Activated effector memory CD4-positive, alpha-beta T cell treated with anti-CD3 and anti-CD28 coated beads, Interleukin-2, amount 50 U/mL, for 16 hours (primary cell): ENCODE measurements at regions not wholly inside any gene's neighbourhood (a gene's known extent, or its start where the extent isn't known, plus 50 kb on each side); places are given as distances from the start of the nearest gene placed in this dataset.
"Not testable (repeated sequence)": the region's sequence is repeated elsewhere in the genome, so short reads cannot be mapped to it uniquely, and the experiment has no call there.

Source experiments
- DNase-seq: peaks from one replicate; pipeline ENCODE4 v3.0.0-alpha.2; 2020

DNA sequence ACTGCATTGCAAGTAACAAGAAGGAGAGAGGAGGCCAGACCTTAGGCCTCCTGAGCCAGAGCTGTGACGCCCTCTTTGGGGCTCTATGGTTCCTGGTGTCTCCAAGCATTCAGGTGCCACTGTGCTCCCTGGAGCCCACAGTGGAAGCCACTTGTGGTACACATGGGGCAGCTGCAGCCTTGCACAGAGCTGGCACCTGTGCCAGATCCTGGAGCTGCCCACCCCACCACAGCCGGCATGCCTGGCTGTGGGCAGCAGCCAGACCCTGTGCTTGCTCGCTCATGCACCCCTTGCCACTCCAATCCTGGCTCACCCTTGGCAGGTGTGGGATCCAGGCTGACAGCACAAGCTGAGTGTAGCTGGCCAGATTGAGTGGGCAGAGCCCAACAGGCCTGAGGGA lies 173.8 kb upstream of the SMIM30 start:
- no peak for DNase-seq

DNA sequence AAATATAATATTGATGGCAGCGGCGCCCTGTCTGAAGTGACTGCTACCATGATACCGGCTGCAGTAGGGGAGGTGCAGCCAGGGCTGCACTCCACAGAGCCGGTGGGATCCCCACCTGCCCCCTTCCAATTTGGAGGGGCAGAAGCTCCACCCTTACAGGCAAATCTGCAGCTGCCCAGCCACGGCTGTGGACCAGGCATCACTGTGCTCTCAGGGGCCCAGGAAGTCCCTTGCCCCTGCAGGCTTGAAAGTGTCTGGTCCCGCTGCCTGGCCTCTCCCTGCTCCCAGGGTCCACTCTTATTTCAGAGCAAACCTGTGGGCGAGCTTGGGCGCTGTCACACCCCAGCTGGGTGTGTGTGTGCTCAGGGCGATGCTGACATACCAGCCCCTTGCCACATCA lies 172.7 kb upstream of the SMIM30 start:
- DNase-seq, result no peak

DNA sequence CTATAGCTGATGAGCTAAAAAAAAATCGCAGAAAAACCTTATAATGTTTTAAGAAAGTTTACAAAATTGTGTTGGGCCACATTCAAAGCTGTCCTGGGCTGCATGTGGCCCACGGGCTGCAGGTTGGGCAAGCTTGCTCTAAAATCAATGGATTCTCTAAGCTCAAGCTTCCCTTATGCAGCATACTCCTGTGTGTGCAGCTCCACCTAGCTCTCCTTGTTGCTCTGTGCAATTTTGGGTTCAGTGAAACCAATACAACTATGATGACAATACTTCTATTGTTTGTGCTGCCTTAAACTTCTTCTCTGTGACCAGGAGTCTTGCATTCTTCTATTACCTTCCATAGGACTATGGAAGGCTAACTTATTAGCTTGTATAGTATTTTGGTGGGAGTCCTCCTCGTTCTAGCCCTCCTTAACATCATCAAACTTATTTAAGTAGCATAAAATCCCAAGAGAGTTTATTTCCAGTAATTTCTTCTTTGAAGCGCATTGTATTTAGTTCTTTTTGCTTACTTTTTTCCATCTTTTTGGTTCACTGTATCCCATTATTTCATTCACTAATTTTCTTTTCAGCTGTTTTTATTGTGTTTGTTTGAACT lies 170.9 kb upstream of the SMIM30 start:
- no peak for DNase-seq

DNA sequence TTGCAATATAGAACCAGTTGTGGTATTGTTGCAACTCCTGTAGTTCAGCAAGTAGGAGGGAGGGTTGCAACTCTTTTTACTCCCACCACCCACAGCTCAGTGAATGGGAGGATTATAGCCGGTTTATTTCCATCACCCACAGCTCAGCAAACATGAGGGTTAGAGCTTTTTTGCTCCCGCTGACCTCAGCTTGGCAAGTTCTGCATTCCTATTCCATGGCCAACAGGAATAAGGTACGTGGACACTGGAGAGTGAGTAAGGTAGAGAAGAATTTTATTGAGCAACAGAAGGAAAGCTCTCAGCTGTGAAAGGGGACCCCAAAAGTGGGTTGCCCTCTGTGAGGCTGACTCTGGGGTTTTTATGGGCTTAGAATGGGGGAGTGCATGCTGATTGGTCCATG lies 167.1 kb upstream of the SMIM30 start:
- no peak for DNase-seq

DNA sequence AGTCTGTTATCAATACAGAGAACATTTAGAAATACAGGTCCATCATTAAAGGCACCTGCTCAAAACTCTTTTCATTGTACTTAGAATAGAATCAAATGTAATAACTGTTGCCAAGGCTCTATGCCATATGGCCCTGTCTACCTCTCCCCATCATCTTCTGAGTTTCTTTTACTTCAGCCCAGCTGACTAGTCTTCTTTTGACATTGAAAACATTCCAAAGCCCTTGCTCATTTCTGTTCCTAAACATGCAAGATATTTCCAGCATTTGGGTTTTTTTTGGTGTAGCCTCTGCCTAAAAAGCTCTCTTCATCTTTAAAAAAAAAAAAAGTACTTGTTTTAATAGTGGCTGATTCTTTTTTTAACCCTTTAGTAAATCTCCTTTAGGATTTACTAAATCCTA lies 165.5 kb upstream of the SMIM30 start:
- no peak for DNase-seq

DNA sequence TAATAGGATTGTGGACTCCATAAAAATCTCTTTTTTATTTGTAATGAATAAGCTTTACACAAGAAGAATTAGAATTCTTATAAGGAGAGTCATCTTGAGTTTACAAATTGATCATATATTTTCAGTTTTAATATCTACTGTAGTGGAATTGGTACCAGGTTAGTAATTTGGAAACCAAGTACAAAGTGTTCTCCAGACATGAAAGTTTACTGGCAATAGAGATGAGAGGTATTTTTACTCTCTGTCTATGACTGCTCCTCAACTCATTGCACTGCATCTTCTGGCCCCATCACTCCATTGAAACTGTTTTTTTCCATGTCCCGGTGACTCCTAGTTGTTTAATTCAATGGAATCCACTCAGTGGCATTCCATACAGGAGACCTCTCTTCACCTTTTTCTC lies 164.5 kb upstream of the SMIM30 start:
- DNase-seq, result no peak

DNA sequence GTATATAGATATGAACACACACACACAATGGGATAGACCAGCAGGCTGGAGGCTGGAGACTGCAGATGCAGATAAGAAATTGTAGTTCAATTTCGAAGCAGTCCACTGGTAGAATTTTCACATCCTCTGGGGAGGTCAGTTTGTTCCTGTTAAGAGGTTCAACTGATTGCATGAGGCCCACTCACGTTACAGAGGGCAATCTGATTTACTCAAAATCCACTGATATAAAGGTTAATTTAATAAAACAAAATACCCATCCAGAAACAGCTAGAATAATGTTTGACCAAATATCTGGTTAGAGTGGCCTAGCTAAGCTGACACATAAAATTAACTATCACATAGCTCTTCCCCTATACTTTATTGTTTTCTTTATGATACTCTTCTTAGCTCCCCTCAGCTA lies 162.9 kb upstream of the SMIM30 start:
- no peak for DNase-seq

DNA sequence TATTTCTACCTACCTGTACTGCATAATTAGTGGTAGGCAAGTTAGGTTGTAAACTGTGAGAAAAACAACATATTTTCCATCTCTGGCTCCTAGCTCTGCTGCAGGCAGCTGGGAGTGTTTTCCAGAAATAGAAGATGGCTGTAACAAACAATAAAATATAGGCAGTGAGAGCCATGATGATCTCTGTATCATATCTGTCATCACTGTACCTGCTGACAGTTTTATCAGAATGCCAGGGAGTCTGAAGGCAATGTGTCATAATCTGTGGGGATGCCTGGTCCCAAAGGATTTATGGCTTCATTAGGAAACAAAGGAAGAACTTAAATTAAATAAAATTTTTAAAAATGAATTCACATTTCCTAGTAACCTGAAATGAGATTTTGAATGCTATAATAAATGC lies 160.9 kb upstream of the SMIM30 start:
- no peak for DNase-seq

DNA sequence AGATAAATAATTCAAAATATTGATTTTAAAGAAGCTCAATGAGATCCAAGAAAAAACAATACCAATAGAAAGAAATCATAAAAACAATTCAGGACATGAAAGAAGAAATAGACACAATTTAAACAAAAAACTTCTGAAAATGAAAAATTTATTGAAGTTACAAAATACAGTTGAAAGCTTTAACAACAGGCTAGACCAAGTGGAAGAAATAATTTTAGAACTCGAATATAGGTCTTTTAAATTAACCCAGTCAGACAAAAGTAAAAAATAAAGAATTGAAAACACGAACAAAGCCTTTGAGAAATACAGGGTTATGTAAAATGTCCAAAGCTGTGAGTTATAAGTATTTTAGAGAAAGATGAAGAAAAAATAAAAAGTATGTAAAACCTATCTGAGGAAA lies 152.4 kb upstream of the SMIM30 start:
- no peak for DNase-seq

DNA sequence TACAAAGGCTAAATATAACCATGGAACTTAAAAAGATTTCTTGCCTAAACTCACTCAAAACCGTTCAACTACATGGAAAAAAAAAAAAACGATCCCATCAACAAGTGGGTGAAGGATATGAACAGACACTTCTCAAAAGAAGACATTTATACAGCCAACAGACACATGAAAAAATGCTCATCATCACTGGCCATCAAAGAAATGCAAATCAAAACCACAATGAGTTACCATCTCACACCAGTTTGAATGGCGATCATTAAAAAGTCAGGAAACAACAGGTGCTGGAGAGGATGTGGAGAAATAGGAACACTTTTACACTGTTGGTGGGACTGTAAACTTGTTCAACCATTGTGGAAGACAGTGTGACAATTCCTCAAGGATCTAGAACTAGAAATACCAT lies 151.2 kb upstream of the SMIM30 start:
- DNase-seq, result not testable (repeated sequence)

DNA sequence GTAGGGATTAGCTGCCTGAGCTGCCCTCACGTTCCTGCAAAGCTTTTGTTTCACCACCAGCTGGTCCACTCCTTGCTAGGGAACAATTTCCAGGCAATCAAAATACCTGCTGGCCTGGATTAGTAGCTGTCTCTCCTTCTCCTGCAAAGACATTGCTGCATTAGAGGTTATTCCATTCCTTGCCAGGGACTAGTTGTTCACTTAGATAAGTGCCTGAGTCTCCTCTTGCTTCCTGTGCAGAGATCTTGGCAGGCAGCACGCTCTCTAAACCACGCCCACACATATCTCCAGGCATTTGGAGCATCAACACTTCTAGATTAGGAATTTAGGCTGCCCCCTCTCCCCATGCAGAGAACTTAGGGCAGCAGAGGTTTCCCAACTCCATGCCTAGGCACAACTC lies 150.4 kb upstream of the SMIM30 start:
- no peak for DNase-seq

DNA sequence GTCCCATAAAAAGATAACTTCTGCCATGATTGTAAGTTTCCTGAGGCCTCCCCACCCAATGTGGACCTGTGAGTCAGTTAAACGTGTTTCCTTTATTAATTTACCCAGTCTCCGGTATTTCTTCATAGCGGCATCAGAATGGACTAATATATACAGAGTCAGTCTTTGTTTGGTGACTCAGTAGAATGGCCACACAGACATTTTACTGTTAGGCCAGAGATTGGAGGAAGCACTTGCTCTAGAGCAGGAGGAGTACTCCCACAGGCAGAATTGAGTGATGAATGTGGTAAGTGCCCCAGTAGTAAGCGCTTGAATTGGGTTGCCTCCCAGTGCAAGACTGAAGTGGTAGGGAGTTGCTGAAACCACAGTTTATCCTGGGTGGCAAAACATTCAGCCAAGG lies 149.5 kb upstream of the SMIM30 start:
- DNase-seq, result no peak

DNA sequence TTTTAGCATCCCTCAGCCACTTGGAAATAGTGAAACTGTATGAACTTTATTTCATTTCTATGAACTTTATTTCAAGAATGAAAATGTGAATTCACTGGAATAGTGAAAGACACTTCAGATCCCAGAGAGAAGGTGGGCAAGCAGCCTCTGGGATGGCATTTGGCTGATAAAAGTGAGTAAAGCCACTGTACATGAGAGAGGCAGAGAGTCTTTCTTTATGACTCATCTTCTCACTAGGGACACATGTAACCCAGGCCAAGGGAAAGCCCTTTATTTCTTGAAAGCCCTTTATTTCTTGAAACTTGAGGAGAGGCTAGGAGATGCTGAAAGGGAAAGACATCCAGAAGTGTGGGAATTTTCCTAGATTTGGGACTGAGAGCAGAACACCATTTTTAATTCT lies 148.9 kb upstream of the SMIM30 start:
- DNase-seq, result no peak

DNA sequence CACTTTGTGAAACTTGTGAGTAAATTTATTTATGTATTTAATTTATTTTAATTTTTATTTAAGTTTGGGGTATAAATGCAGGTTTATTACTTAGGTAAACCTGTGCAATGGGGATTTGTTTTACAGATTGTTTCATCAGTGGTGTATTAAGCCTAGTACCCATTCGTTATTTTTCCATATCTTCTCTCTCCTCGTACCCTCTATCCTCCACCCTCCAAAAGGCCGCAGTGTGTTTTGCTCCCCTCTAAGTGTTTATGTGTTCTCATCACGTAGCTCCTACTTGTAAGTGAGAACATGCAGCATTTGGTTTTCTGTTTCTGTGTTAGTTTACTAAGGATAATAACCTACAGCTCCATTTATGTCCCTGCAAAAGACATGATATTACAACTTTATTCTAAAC lies 145.4 kb upstream of the SMIM30 start:
- no peak for DNase-seq

DNA sequence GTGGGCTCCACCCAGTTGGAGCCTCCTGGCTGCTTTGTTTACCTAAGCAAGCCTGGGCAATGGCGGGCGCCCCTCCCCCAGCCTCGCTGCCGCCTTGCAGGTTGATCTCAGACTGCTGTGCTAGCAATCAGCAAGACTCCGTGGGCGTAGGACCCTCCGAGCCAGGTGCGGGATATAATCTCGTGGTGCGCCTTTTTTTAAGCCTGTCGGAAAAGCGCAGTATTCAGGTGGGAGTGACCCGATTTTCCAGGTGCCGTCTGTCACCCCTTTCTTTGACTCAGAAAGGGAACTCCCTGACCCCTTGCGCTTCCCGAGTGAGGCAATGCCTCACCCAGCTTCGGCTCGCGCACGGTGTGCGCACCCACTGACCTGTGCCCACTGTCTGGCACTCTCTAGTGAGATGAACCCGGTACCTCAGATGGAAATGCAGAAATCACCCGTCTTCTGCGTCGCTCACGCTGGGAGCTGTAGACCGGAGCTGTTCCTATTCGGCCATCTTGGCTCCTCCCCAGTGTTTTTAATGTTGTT lies 144.9 kb upstream of the SMIM30 start:
- not testable (repeated sequence) for DNase-seq

DNA sequence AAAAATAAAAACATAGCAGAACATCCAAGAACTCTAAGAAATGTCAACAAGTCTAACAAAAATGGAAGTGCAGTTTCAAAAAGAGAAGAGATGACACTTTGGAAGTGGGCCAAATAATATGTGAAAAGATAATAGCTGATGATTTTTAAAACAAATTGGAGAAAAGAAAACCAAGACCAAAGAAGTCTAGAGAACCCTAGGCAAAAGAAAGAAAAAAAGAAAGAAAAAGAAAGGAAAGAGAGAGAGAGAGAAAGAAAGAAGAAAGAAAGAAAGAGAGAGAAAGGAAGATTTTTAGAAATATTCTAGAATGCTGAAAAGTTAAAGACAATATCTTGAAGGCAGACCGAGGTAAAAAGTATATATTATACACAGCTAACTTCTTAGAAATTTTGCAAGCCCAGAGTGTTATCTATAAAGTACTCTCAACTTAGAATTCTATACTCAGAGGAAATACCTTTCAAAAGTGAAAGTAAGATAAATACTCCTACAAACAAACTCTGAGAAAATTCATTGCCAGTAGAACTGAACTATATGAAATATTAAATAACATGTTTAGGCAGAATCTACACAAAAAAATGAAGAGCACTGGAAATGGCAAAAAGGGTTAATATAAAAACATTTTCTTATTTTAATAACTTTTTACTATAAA lies 138.7 kb upstream of the SMIM30 start:
- no peak for DNase-seq

DNA sequence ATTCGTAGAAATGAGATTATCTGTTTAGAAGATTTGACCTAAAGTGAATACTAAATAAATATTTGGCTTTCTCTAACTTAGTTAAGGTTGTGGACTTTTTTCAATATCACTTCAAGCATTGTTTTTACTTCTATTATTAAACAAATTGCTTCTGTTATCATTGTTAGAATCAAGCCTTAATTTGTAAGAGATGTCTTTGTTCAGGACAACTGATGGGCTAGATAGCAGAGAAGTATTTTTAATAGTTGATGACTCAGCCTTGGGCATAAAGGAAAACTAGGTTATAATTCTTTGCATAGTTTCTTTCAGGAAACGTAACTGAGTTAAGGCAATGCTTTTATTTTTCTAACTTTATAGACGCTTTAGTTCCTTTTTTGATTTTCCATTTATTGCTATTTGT lies 128.8 kb upstream of the SMIM30 start:
- no peak for DNase-seq

DNA sequence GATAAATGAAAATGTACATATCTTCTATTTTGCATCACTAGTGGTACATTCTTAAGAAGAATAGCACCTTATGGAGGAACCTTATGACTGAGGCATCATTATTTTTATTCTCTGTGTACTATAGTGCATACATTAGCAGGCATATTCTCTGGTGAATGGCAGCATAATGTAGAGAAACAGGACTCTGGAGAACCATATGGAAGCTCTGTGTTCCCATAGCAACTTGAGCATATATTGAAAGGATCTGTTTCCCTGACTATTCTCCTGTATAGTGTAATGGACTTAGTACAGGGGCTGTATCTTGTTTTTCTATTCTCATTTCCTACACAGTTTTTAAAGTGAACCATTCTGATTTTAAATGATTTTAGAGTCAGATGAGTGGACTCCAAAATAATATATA lies 128.4 kb upstream of the SMIM30 start:
- no peak for DNase-seq

DNA sequence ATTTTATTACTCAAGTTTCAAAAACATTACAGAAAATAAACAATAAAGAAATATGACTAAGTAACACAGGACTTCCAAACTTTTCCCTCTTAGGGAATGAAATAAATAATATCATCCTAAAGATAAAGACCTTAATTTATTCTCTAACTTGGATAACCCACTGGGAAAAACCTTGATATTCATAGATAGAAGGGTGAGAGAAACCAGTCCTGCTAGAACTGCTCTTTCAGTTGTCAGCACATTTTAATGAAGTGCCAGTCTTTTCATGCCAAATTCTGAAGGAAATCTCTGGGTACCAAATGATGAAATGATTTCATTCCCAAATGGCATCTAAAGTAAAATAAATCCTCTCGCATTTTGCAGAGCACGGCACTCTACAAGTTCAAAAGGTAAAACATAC lies 114.5 kb upstream of the SMIM30 start:
- no peak for DNase-seq

DNA sequence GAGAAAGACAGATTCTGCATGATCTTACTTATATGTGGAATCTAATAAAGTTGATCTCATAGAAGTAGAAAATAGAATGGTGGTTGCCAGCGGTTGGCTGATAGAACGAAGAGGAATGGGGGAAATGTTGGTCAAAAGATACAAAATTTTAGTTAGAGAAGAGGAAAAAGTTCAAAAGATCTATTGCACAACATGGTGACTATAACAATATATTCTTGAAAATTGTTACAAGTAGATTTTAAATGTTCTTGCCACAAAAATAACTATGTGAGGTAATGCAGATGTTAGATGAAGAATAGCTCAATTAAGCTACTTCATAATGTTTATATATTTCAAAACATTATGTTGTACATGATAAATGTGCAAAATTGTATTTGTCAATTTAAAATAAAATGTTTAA lies 112.3 kb upstream of the SMIM30 start:
- no peak for DNase-seq

DNA sequence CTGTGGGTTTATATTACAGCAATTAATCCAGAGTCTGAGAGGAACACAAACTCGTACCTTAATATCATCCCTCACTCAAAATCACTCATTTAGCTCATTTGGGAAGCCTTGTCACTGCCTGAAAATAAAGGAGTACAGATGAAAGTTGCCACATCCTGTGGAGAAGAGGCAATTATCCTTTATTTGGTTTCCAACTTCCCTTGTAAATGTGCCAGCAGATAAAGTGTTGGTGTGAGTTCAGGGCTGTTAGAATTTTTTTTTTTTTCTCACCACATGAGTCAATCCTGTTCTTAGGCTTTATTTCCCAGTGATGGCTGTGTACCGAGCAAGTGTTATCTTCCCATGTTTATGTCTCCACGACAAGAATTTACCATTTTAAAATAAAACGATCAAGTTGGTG lies 99.0 kb upstream of the SMIM30 start:
- DNase-seq, result no peak

DNA sequence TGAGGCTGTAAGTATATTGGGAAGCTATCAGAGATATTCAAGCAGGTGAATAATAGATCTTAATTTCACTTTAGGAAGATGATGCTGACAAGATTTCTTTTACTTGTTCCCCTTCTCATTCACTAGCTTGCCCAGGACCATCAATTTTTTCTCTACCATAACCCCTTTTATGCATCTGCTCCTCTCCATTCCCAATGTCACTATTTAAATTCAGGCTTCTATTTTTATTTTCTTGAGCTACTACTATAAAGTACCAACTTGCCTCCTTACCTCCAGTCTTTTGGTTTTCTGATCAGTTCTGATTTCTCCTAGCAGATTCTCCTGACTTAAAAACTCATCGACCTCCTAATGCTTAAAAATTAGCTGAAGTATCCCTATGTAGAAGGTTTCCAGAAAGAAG lies 97.7 kb upstream of the SMIM30 start:
- no peak for DNase-seq

DNA sequence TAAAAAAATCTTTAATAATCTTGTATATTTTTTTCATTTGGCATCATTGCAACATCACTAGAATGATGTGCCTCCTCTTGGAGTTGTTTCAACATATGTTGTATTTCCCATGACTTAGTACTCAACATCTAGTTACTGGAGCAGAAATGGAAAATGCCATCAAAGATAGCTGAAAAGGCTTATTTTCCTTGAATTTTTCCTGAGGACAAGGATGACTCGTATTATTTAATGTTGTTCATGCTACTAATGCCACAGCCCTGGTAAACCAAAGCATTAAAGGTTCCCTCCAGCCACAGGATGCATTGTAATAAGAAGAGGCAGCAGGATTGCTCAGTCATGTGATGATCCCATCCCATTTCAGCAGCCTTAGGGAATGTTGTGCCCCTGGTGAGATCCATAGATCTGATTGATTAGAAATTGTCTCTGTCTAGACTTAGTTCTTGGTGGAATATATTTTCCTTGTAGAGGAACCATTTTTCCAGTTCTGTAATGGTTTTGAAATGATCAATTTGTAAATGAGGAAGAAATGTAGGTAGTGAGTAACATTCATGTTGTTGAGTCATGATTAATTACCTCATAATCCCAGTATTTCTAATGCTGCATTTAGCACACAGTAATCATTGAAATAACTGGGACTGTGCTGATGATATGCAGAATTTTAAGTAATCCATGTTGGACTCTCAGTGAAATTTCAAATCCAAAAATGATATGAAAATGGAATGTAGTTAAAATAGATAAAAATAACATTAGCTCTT lies 91.3 kb upstream of the SMIM30 start:
- no peak for DNase-seq

DNA sequence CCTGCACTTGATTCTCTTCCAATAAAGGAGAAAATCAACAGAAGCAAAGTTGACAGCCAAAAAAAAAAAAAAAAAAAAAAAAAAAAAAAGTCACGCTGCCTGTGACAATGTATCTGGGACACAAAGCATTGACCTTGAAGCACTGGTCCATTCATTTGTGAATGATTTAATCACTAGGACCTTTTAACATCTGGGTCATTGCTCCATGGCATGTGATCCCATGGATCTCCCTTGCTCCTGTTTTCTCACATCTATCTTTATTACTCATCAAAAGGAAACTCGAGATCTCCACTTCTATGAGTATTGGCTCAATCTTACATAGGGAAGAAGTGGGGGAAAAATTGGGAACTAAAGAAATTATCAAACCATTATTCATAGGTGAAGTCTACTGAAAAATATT lies 89.6 kb upstream of the SMIM30 start:
- no peak for DNase-seq
